ENCODE measurements at regions not wholly inside any gene's neighbourhood (a gene's known extent, or its start where the extent isn't known, plus 50 kb on each side); places are given as distances from the start of the nearest gene placed in this dataset.

DNA sequence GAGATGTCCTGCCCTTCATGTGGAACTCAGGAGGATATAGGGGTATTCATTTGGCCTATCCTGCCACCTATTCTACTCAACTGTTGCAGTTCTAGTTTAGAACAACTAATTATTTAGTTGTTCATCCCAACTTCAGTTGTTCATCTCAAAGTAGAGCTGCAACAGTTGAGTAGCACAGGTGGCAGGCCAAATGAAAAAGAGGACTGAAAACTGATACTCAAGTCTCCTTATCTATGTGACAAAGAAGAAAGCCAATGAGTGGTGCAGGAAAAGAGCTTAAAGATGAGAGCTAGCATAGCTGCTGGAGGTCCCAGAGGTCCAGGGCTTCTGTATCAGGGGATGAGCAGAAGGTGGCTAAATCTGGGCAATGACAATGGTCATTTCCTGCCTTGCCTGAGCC lies 148.9 kb upstream of the KITLG start:
- Histone ChIP-seq H3K36me3 (no peaks in the 10 kb centered on the region), H3K4me1 (no peaks in the 10 kb centered on the region), H3K27me3 (no peaks in the 10 kb centered on the region), H3K27ac (no peak overlapping the region), H3K4me3 (no peak overlapping the region), H3K9me3 (no peaks in the 10 kb centered on the region)
- TF ChIP-seq, protein P1, sequence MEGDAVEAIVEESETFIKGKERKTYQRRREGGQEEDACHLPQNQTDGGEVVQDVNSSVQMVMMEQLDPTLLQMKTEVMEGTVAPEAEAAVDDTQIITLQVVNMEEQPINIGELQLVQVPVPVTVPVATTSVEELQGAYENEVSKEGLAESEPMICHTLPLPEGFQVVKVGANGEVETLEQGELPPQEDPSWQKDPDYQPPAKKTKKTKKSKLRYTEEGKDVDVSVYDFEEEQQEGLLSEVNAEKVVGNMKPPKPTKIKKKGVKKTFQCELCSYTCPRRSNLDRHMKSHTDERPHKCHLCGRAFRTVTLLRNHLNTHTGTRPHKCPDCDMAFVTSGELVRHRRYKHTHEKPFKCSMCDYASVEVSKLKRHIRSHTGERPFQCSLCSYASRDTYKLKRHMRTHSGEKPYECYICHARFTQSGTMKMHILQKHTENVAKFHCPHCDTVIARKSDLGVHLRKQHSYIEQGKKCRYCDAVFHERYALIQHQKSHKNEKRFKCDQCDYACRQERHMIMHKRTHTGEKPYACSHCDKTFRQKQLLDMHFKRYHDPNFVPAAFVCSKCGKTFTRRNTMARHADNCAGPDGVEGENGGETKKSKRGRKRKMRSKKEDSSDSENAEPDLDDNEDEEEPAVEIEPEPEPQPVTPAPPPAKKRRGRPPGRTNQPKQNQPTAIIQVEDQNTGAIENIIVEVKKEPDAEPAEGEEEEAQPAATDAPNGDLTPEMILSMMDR (IDR thresholded peaks at IDR 0.05), result no peak
- TF ChIP-seq POLR2A (IDR thresholded peaks at IDR 0.05), result no peak
- DNase-seq (no peak), ATAC-seq (no peak)
- intact Hi-C loops (cut with DNase I), result no loop called here

DNA sequence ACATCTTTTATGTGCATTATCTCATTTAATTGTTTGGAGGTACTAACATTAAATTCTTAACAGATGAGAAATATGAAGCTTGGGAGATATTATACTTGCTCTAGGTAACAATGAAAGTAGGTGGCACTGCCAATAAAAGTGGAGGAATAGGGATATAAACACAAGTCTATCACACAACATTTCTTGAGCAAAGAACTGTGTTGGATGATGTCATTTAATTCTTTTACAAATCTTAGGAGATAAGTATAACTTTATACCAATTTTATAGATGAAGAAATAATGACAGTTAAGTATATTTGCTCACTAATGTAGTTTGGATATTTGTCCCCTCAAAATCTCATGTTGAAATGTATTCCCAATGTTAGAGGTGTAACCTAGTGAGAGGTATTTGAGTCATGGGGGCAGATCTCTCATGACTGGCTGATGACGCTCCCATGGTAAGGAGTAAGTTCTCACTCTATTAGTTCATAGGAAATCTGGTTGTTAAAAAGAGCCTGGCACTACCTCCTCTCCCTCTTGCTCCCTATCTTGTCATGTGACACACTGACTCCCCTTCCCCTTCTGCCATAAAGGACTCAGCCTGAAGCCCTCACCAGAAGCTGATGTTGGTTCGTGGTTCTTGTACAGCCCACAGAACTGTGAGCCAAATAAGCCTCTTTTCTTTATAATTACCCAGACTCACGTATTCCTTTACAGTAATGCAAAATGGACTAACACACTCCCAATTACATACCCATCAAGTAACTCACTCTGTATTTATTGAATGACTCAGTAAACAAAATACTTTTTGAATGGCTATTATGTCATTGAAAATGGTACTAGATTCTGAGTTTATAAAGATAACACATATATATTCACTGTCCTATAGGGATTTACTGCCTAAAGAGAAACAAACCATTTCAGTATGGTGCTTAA lies 146.8 kb upstream of the KITLG start:
- ATAC-seq (no peak), DNase-seq (no peak)
- Histone ChIP-seq H3K27me3 (no peaks in the 10 kb centered on the region), H3K4me3 (no peak overlapping the region), H3K36me3 (no peaks in the 10 kb centered on the region), H3K9me3 (no peaks in the 10 kb centered on the region), H3K27ac (no peak overlapping the region), H3K4me1 (no peaks in the 10 kb centered on the region)
- TF ChIP-seq, protein P1 (IDR thresholded peaks at IDR 0.05), result no peak
- no peak for TF ChIP-seq POLR2A (IDR thresholded peaks at IDR 0.05)
- intact Hi-C loops (cut with DNase I), result no loop called here
- WGBS, 4 donors, result 71 to 92% (median 90%) methylated on average over 3 of the region's 3 CpGs

DNA sequence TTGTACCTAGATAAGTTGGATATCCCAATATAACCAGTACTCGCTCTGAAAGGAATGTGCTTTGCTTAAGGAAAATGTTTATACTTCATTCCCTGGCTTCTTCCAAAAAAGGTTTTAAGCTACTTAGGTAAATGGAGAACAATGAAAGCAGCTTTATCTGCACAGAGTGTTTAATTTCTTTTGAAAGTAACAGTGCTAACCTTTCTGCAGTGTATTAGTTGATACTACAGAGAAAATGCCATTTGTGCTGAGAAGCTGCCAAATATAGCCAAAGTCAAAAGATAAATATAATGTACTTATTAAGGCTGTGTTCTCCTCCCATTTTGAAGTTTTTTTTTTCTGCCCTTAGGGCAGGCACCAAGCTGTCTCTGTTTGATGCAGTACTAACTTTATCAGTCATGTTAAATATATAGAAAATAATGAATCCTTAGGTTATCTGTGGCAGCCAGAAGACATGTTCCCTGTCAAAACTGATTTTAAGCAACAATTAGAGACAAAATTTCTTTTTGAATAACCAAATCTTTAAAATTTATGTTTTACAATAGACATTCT lies 145.4 kb upstream of the KITLG start:
- intact Hi-C loops (cut with DNase I), result no loop called here
- DNase-seq (no peak), ATAC-seq (no peak)
- no peak overlapping the region for H3K4me3 ChIP-seq
- H3K4me1 ChIP-seq, result no peaks in the 10 kb centered on the region
- TF ChIP-seq POLR2A (IDR thresholded peaks at IDR 0.05), result no peak
- TF ChIP-seq, protein P1 (IDR thresholded peaks at IDR 0.05), result no peak
- H3K36me3 ChIP-seq, result no peaks in the 10 kb centered on the region
- H3K9me3 ChIP-seq, result no peaks in the 10 kb centered on the region
- H3K27me3 ChIP-seq, result no peaks in the 10 kb centered on the region
- H3K27ac ChIP-seq, result no peak overlapping the region
- 90 to 93% (median 92%) methylated on average over 1 of the region's 1 CpG for WGBS, 4 donors

DNA sequence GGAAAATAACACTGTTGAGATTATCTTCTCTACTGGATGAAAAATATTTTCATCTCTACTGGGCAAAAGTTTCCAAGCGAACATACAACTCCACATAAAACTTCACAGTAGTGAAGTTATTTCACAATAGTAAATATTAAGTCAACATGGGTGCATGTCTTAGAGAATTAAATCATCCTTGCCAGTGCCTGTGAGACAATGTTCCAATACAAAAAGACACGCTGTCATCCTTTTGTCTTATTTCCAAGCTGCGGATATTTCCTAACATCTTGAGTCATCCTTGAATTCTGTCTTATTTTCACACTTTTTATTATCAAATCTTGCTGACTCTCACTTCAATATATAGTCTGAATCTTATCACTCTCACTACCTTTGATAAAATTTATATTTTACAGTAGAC lies 142.9 kb upstream of the KITLG start:
- no peak for ATAC-seq
- TF ChIP-seq POLR2A (IDR thresholded peaks at IDR 0.05), result no peak
- TF ChIP-seq, protein P1 (IDR thresholded peaks at IDR 0.05), result no peak
- H3K27ac ChIP-seq, result no peak overlapping the region
- no peak for DNase-seq
- WGBS, 4 donors, result 86 to 91% (median 87%) methylated on average over 3 of the region's 3 CpGs
- H3K36me3 ChIP-seq, result no peaks in the 10 kb centered on the region
- intact Hi-C loops (cut with DNase I), result no loop called here
- no peaks in the 10 kb centered on the region for H3K27me3 ChIP-seq
- H3K9me3 ChIP-seq, result no peaks in the 10 kb centered on the region
- no peak overlapping the region for H3K4me3 ChIP-seq
- H3K4me1 ChIP-seq, result no peaks in the 10 kb centered on the region

Data from heart left ventricle (tissue), 16 donors.